VCaP (cell line): ENCODE measurements at regions not wholly inside any gene's neighbourhood (a gene's known extent, or its start where the extent isn't known, plus 50 kb on each side); places are given as distances from the start of the nearest gene placed in this dataset.

ENCODE experiments used
- H3K27ac ChIP-seq: fragments of 450-650 bp; 2 replicates; pipeline ENCODE4 v1.5.1; 2017
- TF ChIP-seq, protein P1 (sequence below): fragments of 450-650 bp; conservative IDR thresholded peaks from 2 replicates; pipeline ENCODE4 v1.5.1; 2017; ENCODE audit warnings: mild to moderate bottlenecking, moderate library complexity

DNA sequence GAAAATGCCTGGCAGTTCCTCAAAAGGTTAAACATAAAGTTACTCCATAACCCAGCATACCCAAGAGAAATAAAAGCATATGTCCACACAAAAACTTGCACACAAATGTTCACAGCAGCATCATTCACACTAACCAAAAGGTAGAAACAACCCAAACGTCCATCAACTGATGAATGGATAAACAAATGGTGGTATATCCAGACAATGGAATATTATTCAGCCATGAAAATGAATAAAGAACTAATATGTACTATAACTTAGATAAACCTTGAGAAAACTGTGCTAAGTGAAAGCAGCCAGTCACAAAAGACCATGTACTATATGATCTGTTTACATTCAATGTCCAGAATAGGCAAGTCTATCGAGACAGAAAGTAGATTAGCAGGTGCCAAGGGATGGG lies 60.4 kb downstream of the CAMK2N1 start:
- H3K27ac ChIP-seq, result no peak overlapping the region
- TF ChIP-seq, protein P1, sequence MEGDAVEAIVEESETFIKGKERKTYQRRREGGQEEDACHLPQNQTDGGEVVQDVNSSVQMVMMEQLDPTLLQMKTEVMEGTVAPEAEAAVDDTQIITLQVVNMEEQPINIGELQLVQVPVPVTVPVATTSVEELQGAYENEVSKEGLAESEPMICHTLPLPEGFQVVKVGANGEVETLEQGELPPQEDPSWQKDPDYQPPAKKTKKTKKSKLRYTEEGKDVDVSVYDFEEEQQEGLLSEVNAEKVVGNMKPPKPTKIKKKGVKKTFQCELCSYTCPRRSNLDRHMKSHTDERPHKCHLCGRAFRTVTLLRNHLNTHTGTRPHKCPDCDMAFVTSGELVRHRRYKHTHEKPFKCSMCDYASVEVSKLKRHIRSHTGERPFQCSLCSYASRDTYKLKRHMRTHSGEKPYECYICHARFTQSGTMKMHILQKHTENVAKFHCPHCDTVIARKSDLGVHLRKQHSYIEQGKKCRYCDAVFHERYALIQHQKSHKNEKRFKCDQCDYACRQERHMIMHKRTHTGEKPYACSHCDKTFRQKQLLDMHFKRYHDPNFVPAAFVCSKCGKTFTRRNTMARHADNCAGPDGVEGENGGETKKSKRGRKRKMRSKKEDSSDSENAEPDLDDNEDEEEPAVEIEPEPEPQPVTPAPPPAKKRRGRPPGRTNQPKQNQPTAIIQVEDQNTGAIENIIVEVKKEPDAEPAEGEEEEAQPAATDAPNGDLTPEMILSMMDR, result no peak

DNA sequence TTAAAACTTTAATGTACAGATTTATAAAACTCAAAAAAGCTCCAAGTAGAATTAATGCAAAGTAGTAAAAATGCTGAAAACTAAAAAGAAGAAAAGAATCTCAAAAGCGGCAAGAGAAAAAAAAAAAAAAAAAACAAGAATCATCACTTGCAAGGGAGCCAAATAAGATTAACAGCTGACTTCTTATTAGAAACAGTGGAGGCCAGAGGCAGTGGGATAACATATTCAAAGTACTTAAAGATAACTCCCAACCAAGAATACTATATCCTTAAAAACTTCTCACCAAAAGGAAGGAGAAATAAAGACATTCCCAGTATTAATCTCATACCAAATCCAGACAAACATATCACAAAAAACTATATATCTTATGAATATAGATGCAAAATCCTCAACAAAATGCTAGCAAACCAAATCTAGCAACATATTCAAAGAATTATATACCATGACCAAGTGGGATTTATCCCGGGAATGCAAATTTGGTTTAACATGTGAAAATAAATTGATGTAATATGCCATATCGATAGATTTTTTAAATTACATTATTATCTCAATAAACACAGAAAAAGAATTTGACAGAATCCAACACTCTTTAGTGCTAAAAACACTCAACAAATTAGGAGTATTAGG lies 62.7 kb downstream of the CAMK2N1 start:
- TF ChIP-seq, protein P1, result no peak
- no peak overlapping the region for H3K27ac ChIP-seq

DNA sequence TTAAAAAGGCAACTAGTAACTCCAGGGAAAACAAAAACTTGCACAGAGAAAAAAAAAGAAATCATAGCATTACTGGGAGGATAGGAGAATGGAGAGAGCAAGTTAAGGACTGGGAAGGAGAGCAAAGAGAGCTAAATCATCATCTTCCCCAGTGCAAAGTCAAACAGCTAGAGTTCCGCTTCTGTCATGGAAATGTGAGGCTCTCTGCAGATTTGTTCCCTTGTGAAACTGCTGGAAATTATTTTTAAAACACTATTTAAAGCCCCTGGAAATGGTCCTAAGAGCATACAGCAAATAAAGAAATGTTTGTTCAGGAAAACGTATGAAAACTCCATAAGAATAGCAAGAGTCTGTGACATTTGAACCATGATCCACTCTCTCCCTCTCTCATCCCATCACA lies 64.6 kb downstream of the CAMK2N1 start:
- H3K27ac ChIP-seq, result no peak overlapping the region
- TF ChIP-seq, protein P1, result no peak

DNA sequence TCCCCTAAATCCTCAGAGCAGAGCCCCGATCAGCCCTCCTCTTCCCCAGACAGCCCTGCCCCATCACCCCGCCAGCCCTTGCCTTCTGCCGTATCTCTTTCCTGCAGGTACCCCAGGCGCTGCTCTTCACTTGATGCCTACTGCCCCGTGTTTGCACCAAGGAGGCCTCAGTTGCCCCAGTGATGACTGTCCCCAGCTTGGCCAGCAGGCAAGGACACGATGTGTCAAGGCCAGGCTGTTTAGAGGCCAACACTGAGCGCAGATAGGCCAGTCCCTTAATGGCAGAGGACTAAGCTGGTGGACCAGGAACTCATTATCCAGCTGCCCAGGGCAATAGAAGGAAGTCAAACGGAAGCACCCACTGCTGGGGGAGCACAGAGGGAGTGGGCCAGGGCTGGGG lies 68.4 kb downstream of the CAMK2N1 start:
- no peak overlapping the region for H3K27ac ChIP-seq
- TF ChIP-seq, protein P1, result no peak

DNA sequence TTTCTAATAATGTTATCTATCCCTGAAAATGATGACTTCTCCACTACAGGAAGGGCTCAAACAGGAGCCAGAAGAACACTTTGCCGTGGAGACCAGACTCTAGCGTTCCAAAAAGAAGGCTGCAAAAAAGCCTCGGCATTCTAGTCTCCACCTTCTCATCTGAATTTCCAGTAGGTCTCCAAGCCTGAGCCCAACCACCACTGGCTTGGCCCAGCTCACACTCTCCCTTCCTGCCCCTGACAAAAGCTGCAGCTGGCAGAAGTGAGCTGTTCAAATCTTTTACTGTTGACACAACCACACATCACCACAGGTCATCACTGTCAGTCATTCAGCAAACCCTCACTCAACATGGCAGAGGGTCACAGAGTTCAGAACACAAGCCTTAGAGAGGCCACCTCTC lies 69.3 kb downstream of the CAMK2N1 start:
- no peak overlapping the region for H3K27ac ChIP-seq
- TF ChIP-seq, protein P1, result no peak

DNA sequence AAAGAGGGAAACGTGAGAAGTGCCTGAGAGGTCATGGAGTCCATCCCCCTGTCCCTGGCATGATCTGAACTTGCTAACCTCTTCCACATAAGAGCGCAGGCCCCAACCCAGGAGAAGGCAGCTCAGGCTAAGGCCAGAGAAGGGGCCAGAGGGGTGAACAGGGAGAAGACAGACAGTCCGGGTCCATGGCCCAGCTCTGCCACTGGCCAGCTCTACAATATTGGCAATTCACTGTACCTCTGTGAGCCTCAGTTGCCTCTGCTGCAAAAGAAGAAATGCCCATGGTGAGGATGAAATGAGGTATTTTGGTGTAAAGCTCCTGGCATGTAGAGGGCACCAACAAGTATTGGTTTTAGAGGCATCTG lies 72.3 kb downstream of the CAMK2N1 start:
- peak overlapping the region; percentile 42 for H3K27ac ChIP-seq
- TF ChIP-seq, protein P1, result no peak

DNA sequence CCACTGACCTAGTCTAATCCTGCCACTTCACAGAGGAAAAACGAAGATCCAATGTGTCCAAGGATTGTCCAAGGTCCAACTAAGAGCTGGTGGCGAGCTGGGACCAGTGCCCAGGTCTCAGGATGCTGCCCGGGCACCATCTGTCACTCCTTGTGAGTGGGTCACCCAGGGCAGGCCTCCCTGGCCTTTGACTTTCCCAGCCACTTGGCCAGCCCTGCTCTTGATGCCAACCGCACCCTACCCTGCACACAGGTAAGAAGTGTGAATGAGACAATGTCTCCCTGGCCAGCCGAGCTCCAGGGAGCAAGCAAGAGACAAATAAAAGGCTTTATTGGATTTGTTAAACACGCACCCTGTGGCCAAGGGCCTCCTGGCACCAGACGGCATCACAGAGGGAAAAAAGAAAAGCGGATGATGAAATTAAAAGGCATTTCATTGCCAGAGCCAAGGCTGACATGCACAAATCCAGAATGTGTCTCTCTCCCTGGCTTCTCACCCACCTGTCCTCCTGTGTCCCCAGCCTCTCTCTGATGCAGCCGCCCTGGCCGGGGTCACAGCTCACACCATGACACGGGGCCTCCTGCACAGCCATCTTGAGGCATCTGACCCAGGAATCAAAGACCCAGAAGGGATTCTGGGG lies 72.8 kb downstream of the CAMK2N1 start:
- TF ChIP-seq, protein P1, result no peak
- H3K27ac ChIP-seq, result peak overlapping the region; percentile 42
